GM15510 (cell line): ENCODE measurements at regions not wholly inside any gene's neighbourhood (a gene's known extent, or its start where the extent isn't known, plus 50 kb on each side); places are given as distances from the start of the nearest gene placed in this dataset.

Source experiments
- POLR2A ChIP-seq: IDR thresholded peaks from 3 replicates; pipeline ENCODE4 v1.6.1; 2011; ENCODE audit warnings: borderline replicate concordance; ENCODE audit not compliant: insufficient read length; ENCODE audit errors: extremely low read depth

DNA sequence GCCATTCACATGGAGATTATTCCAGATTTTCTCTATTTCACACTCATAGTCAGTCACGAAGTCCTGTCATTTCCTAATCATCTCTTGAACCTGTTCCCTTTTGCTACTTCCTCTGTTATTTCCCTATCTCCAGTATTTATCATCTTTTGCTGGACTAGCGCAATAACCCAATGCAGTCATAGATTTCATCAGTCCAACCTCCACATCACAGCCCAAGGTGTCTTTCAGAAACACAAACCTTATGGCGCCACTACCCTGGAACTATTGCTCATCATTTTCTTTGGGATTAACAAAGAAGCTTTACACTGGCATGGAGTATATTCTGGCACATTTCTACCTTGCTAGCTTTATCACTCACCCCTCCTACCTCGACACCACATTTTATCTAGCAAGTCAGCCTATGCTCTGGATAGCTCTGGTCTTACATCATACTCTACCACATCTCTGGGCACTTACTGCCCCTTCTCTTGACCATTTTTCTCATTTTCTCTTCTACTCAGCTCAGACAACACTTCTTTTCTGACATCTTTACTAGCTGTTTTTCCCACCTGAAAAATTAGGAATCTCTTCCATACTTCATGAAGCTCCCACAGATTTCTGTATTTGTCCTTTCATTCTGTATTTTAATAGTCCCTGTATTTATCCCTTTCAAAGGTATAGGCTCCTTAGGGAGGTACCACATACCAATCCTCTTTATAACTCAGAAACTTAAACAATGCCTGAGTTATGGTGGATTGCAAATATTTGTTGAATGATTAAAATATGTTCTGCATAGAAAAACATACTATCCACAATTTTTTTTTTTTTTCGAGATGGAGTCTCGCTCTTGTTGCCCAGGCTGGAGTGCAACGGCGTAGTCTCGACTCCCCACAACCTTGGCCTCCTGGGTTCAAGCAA, 534.7 kb downstream of the KLF12 start:
- TF ChIP-seq POLR2A, result no peak

DNA sequence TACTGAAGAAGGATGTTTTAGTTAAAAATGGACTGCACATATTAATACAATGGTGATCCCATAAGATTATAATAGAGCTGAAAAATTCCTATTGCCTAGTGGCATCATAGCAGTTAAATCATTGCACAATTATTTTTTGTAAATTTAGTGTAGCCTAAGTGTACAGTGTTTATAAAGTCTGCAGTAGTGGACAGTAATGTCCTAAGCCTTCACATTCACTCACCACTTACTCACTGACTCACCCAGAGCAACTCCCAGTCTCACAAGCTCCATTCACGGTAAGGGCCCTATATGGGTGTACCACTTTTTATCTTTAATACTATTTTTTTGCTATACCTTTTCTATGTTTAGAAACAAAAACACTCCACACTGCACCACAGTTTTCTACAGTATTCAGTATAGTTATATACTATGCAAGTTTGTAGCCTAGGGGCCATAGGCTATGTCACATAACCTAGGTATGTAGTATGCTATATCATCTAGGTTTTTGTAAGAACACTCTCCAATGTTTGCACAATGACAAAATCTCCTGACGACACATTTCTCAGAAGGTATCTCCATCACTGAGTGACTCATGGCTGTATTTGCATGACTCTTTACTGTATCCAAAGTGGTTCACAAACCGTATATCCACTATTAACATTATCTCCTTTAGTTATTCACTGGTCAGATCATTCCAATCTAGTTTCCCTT, 536.0 kb downstream of the KLF12 start:
- no peak for TF ChIP-seq POLR2A

DNA sequence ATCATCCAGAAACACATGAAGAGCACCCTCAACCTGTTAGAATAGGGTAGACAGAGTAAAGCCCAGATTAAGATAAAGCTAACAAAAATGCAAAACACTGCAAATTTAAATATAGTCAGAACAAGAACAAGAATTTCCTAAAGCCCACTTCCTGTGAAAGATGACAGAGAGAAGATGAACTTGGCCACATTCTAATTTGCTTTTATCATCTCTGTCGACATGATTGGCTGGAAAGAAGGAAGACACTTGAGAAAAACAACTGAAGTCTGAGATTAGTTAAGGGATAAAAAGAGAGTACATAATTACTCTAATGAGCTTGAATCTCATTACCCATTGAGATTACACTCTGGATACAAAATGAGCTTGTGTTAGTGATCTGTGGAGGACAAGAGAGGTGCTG, 537.6 kb downstream of the KLF5 start:
- no peak for TF ChIP-seq POLR2A

DNA sequence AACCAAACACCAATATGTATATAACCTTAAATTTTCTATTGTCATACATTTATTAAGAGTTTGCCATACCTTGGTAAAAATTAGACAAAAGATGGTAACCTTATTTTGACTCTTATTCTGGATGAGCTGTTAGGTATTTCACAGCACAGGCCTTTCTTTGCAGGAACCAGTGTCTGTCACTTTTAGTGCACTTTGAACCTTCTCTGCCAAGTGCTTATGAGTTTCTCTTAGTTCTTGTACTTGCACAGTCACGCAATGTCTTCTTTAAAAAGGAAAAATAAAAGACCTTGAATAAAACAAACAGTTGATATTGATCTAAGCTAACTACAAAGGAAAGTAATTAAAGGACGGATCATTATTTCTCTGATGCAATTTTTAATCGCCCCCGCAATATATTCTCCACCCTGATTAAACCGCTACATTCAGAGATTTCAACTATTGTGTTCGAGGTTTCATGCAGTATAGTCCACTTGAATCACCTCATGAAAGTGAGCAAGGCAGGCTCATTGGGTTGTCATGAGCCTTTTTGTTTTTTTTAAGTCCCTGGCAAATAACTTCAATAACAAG, 534.5 kb downstream of the KLF5 start:
- TF ChIP-seq POLR2A, result no peak

- no peak for TF ChIP-seq POLR2A
These were observed 533.1 kb downstream of the KLF5 start for GRCh38 chr13:73591861-73592260.

DNA sequence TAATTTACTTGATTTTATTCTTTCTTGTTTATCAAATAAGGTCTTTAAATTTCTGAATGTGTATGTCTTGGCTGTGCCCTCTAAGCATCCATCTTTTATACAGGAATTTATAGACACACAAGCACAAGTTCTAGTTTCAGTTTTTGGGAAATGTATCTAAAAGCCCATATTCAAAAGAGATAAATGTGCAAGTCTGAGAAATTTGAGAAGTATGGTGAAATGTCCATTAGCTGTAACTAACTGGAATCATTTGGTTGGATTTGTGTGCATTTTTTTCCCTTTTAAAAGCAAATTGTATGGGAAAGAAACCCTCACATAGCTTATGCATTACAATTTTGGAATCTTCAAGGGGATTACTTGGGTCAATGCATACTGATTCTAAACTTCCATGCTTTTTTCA, 532.0 kb downstream of the KLF5 start:
- no peak for TF ChIP-seq POLR2A

GRCh38 chr13:73585236-73585635, 526.4 kb downstream of the KLF5 start:
- no peak for TF ChIP-seq POLR2A

DNA sequence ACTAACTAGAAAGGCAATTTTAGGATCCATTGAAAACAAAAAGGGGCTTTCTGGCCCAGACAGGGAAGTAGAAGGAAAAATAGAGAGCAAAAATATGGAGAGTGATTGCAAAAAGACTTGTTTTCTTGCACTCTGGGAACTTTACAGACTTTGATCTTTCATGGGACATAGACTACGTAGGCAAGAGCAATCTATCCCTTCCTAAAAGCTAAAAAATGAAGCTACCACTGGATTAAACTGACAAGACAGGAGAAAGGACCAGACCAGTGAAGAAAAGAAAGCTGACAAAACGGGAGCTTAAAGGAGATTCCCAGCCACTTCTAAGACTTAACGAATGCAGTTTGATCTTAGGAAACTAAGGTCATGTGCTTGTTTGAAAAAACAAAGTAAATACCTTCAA, 524.5 kb downstream of the KLF5 start:
- TF ChIP-seq POLR2A, result no peak

DNA sequence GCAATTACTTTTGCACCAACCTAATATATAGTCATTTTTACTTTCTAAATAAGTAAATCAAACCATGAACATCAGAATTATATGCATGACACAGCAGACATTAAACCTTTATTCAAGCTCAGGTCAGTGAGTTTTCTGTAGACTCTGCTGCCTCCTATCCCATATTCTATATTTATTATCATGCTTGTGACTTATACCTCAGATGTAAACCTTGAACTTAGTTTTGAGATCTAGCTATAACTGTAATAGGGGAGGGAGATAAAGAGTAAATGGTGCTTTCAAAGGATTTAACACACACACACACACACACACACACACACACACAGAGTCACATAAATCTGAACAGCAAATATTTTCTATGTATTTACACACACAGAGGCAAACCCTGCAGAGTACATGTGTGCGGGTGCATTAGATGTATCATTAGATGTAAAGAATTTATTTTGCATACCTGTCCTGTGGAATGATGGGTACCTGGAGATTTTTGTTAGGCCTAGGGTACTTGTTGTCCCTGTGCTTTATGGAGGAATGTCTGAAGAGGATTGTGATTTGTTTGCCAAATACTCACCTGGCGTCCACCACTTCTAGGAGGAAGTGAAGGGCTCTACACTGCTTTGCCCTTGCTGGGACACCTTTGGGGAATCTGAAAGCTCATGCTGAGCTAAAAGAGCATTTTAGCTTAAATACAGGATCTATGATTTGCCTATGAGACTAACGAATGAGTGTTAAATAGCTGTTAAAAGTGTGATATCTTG, 521.9 kb downstream of the KLF5 start:
- TF ChIP-seq POLR2A, result no peak

DNA sequence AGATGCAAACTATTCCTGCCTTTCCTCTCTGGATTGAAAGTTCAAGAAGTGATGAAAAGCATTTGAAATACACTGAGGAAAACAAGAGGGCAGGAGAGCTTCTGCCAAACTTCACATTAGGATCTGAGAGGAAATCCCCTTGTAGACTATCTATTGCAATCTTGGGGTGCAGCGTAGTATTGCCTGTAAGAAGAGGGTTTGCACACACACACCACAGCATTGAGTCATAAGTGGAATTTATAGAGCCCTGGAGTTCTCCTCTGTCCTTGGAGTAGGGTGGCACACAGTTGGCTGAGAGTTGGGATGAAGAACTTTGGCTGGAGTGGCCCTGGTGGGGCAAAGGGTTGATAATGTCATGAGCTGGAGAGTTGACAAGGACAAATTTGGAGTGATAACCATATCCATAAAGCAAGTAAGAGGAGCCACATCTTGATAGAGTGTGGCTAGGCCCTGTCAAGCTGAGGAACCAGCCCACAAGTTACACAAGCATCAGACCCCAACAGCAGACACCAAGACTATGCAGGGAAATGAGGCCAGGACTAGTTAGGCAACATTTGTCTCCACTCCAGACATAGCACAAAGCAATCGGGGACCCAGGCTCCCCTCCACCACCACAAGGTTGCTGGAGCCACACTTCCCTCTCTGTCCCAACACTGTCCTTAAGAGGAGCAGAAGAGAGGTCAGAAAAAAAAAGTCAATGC, 520.9 kb downstream of the KLF5 start:
- TF ChIP-seq POLR2A, result no peak

- TF ChIP-seq POLR2A, result no peak
These were observed 519.6 kb downstream of the KLF5 start for GRCh38 chr13:73578251-73578875.

DNA sequence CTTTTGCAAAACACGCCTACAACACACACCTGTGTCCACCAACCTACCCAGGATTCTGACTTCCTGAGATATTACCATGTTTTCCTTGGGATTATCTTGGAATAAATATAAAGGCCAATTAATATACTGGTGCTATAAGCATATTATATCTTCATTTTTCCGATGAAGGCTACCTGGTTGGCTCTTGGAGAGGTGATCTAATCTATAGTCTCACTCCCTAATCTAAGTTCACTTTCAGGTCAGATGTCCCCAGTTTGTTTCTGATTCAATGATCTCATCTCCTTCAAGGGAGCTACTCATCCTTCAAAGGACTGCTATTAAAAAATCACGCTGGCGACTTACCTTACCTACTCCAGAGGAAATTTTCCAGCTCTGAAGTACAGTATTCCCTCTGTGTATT, 517.5 kb downstream of the KLF5 start:
- TF ChIP-seq POLR2A, result no peak

GRCh38 chr13:73572824-73573223, 514.0 kb downstream of the KLF5 start:
- no peak for TF ChIP-seq POLR2A

DNA sequence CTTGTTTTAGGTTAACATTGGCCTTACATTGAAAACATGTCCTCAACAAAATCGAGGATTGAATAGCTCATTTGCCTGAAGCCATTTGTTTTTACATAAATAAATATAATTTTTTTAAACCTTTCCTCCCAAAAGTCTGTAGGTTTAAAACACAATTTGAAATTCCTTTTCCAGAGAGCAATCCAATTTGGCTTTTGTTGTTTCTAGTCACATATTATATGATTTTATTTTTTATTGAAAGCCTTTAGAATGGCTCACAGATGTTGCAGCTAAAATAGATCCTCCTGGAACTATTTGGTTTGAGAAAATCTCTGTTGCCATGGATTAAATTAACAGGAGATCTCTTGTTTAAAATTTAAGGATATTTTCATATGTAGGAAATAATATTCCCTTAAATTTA, 512.6 kb downstream of the KLF5 start:
- no peak for TF ChIP-seq POLR2A
